ENCODE measurements at regions not wholly inside any gene's neighbourhood (a gene's known extent, or its start where the extent isn't known, plus 50 kb on each side); places are given as distances from the start of the nearest gene placed in this dataset.

DNA sequence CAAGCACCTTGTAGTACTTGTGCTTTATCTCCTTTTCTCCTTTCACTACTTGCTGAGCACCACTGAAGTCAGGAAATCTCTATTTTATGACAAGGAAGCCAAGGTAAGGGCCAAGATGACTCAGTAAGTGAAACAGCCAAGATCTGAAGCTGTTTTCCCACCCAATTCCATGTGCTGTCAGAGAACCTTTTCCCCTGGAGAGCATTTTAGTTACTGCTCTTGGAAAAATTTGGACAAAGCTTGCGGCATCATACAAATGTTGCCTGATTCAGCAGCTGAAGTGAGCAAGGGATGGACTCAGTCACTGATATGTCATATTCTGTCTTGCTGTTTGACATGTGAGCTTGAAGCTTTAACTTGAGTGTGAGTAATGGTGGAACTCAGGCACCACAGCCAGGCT is 391.4 kb downstream of the RAB28 start:
- TF ChIP-seq, protein P1, sequence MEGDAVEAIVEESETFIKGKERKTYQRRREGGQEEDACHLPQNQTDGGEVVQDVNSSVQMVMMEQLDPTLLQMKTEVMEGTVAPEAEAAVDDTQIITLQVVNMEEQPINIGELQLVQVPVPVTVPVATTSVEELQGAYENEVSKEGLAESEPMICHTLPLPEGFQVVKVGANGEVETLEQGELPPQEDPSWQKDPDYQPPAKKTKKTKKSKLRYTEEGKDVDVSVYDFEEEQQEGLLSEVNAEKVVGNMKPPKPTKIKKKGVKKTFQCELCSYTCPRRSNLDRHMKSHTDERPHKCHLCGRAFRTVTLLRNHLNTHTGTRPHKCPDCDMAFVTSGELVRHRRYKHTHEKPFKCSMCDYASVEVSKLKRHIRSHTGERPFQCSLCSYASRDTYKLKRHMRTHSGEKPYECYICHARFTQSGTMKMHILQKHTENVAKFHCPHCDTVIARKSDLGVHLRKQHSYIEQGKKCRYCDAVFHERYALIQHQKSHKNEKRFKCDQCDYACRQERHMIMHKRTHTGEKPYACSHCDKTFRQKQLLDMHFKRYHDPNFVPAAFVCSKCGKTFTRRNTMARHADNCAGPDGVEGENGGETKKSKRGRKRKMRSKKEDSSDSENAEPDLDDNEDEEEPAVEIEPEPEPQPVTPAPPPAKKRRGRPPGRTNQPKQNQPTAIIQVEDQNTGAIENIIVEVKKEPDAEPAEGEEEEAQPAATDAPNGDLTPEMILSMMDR (IDR thresholded peaks at IDR 0.05), result no peak
- no peak for TF ChIP-seq ZFX (IDR thresholded peaks at IDR 0.05; ENCODE audit: borderline replicate concordance)
